OCI-LY3 (cell line): ENCODE measurements at regions not wholly inside any gene's neighbourhood (a gene's known extent, or its start where the extent isn't known, plus 50 kb on each side); places are given as distances from the start of the nearest gene placed in this dataset.

Source experiments
- H2AFZ ChIP-seq: fragments of 200-600, 300-600 bp; shearing (Covaris generic); 2 replicates; pipeline ENCODE4 v1.6.0; 2014; ENCODE audit warnings: antibody characterized with exemption, low read depth, low read length
- H3K27ac ChIP-seq: fragments of 200-600, 300-600 bp; sonication (generic); 2 replicates; pipeline ENCODE4 v1.5.1; 2014; ENCODE audit warnings: mild to moderate bottlenecking, low read length, moderate library complexity, mixed read lengths
- H3K27me3 ChIP-seq: fragments of 200-600, 300-600 bp; sonication (generic); 2 replicates; pipeline ENCODE4 v1.6.1; 2014; ENCODE audit warnings: low read depth, low read length, mixed read lengths
- H3K36me3 ChIP-seq: fragments of 200-600, 300-600 bp; sonication (generic); replicated peaks from 2 replicates; pipeline ENCODE3; 2014; ENCODE audit warnings: low read depth, low read length, mixed read lengths
- H3K4me1 ChIP-seq: fragments of 300-600, 200-600 bp; sonication (generic); 2 replicates; pipeline ENCODE4 v1.6.1; 2014; ENCODE audit warnings: low read length, mixed read lengths
- H3K4me2 ChIP-seq: fragments of 200-600, 300-600 bp; sonication (generic); 2 replicates; pipeline ENCODE4 v1.6.1; 2014; ENCODE audit warnings: low read length, mixed read lengths
- H3K4me3 ChIP-seq: fragments of 300-600, 200-600 bp; sonication (generic); 2 replicates; pipeline ENCODE4 v1.5.1; 2014; ENCODE audit warnings: antibody characterized with exemption, mild to moderate bottlenecking, low read length, moderate library complexity
- H3K79me2 ChIP-seq: fragments of 300-600, 200-600 bp; shearing (Covaris generic); 2 replicates; pipeline ENCODE4 v1.6.1; 2014; ENCODE audit warnings: mild to moderate bottlenecking, low read length, mixed read lengths
- H3K9ac ChIP-seq: fragments of 300-600, 200-600 bp; shearing (Covaris generic); 2 replicates; pipeline ENCODE4 v1.6.0; 2014; ENCODE audit warnings: mild to moderate bottlenecking, low read length, moderate library complexity
- H3K9me3 ChIP-seq: fragments of 200-600, 300-600 bp; shearing (Covaris generic); 2 replicates; pipeline ENCODE4 v1.6.1; 2014; ENCODE audit warnings: low read length, mixed read lengths; ENCODE audit not compliant: insufficient read depth
- H4K20me1 ChIP-seq: fragments of 200-600, 300-600 bp; sonication (generic); 2 replicates; pipeline ENCODE4 v1.6.1; 2016; ENCODE audit warnings: low read length, mixed read lengths; ENCODE audit not compliant: insufficient read depth
- EZH2phosphoT487 ChIP-seq: fragments of 200-600 bp; shearing (Covaris generic); IDR thresholded peaks from 2 replicates; pipeline ENCODE4 v1.6.1; 2018; ENCODE audit warnings: antibody characterized with exemption, mixed run types, low read depth
- TF ChIP-seq, protein P1 (sequence below): fragments of 200-600, 300-600 bp; sonication (generic); IDR thresholded peaks from 2 replicates; pipeline ENCODE4 v1.5.1; 2014; ENCODE audit warnings: antibody characterized with exemption, low read length, low read depth

DNA sequence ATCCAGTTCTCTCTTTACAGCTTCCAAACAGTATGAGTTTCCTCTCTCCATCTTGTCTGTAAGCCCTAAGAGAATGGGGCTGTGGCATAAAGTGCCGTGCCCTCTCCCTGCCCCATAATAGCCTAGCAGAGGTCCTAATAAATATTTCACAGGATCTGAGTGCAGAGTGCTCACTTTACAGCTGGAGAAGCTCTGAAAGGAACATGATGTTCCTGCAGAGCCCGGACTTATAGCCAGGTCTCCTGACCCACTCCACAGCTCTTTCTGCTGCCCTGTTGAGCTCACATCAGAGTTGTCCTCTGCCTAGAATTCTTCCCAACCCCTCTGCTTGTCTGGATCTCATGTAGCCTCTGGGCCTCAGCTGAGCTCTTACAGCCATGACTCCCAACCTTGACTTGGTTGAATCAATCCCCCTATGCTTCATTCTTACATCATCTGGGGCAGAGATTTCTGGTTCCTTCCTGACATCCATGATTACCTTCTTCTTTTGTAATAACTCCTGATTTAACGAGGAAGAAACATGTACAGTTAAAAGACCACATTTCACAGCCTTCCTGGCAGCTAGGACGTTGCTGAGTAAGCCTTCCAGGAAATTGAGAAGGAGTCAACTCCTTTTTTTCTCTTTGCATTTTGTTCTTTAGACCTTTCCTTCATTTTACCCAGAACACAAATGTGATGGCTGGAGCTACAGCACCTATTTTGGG is 135.3 kb downstream of the RPLP1 start:
- TF ChIP-seq EZH2phosphoT487 = no peak
- TF ChIP-seq, protein P1, sequence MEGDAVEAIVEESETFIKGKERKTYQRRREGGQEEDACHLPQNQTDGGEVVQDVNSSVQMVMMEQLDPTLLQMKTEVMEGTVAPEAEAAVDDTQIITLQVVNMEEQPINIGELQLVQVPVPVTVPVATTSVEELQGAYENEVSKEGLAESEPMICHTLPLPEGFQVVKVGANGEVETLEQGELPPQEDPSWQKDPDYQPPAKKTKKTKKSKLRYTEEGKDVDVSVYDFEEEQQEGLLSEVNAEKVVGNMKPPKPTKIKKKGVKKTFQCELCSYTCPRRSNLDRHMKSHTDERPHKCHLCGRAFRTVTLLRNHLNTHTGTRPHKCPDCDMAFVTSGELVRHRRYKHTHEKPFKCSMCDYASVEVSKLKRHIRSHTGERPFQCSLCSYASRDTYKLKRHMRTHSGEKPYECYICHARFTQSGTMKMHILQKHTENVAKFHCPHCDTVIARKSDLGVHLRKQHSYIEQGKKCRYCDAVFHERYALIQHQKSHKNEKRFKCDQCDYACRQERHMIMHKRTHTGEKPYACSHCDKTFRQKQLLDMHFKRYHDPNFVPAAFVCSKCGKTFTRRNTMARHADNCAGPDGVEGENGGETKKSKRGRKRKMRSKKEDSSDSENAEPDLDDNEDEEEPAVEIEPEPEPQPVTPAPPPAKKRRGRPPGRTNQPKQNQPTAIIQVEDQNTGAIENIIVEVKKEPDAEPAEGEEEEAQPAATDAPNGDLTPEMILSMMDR = no peak
- Histone ChIP-seq H3K4me2 (no peak overlapping the region), H3K9me3 (no peaks in the 10 kb centered on the region), H3K9ac (no peak overlapping the region), H3K79me2 (no peaks in the 10 kb centered on the region), H2AFZ (no peak overlapping the region), H3K27ac (no peak overlapping the region), H4K20me1 (no peaks in the 10 kb centered on the region), H3K27me3 (peaks cover 46% of the 10 kb centered on the region), H3K4me3 (no peak overlapping the region), H3K4me1 (no peaks in the 10 kb centered on the region), H3K36me3 (no peaks in the 10 kb centered on the region)

DNA sequence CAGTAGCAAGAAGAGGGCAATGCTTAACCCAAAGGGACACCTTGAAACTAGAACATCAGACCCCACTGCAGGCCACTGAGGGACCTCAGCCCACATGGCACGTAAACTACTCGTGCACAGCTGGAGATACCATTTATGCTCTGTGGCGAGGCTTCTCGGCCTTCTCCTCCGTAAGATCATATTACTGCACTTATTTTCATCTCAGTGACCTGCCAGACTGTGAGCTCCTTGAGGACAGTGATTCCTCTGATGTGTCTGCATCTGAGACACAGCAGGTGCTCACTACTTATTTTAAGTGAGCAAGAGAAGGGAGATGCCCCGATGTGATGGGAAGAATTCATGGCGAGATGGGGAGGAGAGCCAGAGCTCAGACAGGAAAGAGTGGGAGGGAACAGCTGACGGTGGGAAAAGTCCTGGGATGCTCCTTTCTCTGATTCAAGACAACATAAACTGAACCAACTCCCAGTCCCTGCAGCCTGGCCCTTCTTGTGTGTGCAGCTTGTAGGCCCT is 137.6 kb downstream of the RPLP1 start:
- no peaks in the 10 kb centered on the region for H3K4me1 ChIP-seq
- H3K27me3 ChIP-seq = peaks cover 66% of the 10 kb centered on the region
- H3K36me3 ChIP-seq = no peaks in the 10 kb centered on the region
- no peak overlapping the region for H2AFZ ChIP-seq
- no peaks in the 10 kb centered on the region for H3K9me3 ChIP-seq
- H3K27ac ChIP-seq = no peak overlapping the region
- TF ChIP-seq EZH2phosphoT487 = no peak
- TF ChIP-seq, protein P1 = no peak
- no peaks in the 10 kb centered on the region for H4K20me1 ChIP-seq
- no peak overlapping the region for H3K9ac ChIP-seq
- no peak overlapping the region for H3K4me2 ChIP-seq
- no peaks in the 10 kb centered on the region for H3K79me2 ChIP-seq
- H3K4me3 ChIP-seq = no peak overlapping the region

DNA sequence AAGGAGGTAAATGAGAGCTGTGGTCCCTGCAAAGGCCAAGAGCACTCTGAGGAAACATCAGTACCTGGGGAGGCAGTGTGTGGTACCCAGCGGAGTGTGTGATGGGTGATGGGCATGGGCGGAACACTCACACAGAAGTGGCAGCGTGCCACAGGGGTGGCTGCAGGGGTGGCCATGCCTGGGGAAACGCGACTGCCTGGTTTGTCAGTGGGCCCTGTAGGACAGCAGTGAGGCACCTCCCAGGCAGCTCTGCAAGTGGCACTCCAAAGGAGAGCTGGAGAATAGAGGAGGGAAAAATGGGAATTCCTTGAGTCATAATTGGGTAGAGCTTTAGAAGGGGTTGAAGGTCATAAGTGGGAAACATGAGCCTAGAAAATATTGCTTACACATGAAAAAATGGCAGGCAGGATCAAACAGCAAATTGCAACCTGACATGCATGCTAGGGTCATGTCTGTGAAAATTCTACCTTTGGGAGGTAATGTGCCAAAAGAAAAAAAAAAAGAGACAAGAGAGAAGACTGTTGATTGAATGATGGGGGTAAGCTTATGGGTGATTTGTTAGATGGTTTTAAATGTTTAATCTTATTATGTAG is 138.4 kb downstream of the RPLP1 start:
- no peak overlapping the region for H2AFZ ChIP-seq
- peaks cover 68% of the 10 kb centered on the region for H3K27me3 ChIP-seq
- no peaks in the 10 kb centered on the region for H3K79me2 ChIP-seq
- TF ChIP-seq, protein P1 = no peak
- no peak for TF ChIP-seq EZH2phosphoT487
- no peak overlapping the region for H3K4me2 ChIP-seq
- H3K36me3 ChIP-seq = no peaks in the 10 kb centered on the region
- no peaks in the 10 kb centered on the region for H3K4me1 ChIP-seq
- no peak overlapping the region for H3K4me3 ChIP-seq
- no peak overlapping the region for H3K9ac ChIP-seq
- no peaks in the 10 kb centered on the region for H3K9me3 ChIP-seq
- no peak overlapping the region for H3K27ac ChIP-seq
- H4K20me1 ChIP-seq = no peaks in the 10 kb centered on the region

DNA sequence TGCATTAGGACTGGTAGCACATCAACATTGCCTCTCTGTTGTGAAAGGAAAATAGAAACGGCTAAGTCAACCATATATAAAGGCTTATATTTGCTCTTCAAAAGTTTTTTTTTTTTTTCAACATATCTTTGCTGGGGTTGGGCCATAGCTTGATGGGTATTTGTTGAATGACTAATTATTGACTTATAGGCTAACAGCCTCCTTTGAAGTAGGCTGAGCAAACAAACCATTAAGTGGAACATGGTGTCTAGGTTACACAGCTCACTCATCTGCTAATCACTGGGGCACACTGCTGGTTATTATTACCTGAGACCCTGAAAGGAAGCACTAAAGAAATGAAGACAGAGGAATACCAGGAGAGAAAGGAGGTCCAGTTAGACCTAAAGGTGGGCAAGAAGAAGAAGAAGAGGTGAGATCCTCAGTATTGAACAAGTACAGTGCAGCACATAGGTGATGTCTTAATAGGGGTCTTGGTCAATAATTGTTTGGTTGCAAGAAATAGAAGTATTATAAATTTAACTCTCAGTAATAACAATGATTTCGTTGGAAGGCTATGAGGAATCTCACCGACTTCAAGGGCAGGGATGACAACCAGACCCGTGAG is 139.4 kb downstream of the RPLP1 start:
- no peaks in the 10 kb centered on the region for H3K36me3 ChIP-seq
- H3K79me2 ChIP-seq = no peaks in the 10 kb centered on the region
- peaks cover 69% of the 10 kb centered on the region for H3K27me3 ChIP-seq
- H2AFZ ChIP-seq = no peak overlapping the region
- TF ChIP-seq, protein P1 = no peak
- TF ChIP-seq EZH2phosphoT487 = no peak
- no peak overlapping the region for H3K27ac ChIP-seq
- H3K9me3 ChIP-seq = no peaks in the 10 kb centered on the region
- H3K9ac ChIP-seq = no peak overlapping the region
- H3K4me1 ChIP-seq = no peaks in the 10 kb centered on the region
- H4K20me1 ChIP-seq = no peaks in the 10 kb centered on the region
- H3K4me2 ChIP-seq = no peak overlapping the region
- no peak overlapping the region for H3K4me3 ChIP-seq
